H1 (cell line): ENCODE measurements at regions not wholly inside any gene's neighbourhood (a gene's known extent, or its start where the extent isn't known, plus 50 kb on each side); places are given as distances from the start of the nearest gene placed in this dataset.

Source experiments
- CTCF ChIA-PET: fragments of 300-600 bp; sonication (Branson Sonifier 250); formaldehyde crosslinking; loops from one replicate; lab custom pipeline; 2021; ENCODE audit not compliant: partially characterized antibody; lab: Charles Lee
- POLR2A ChIA-PET: fragments of 300-600 bp; sonication (Branson Sonifier 250); formaldehyde crosslinking; loops from one replicate; lab custom pipeline; 2021; ENCODE audit warnings: inconsistent platforms; ENCODE audit not compliant: partially characterized antibody; lab: Charles Lee
- DNase-seq, 2 experiments: peaks; one replicate each; pipeline versions ENCODE4 v3.0.0 to v3.0.0-alpha.2; 2010 to 2022; ENCODE audit warnings: low spot score in 2 of 2, low read depth in 1 of 2, mixed read lengths in 1 of 2
- FAIRE-seq: peaks from 2 replicates; lab custom pipeline; 2011; peaks lifted over from hg19 to GRCh38; lab: Jason Lieb, UNC
- H2AFZ ChIP-seq: 2 replicates; pipeline ENCODE4 v1.8.1; 2012; ENCODE audit warnings: low read length, inconsistent platforms
- H2AK5ac ChIP-seq: 2 replicates; pipeline ENCODE4 v1.6.1; 2013; ENCODE audit warnings: low read depth, low read length
- H2BK120ac ChIP-seq: replicated peaks from 2 replicates; pipeline ENCODE3; 2013; ENCODE audit warnings: low read depth, low read length, inconsistent platforms
- H2BK12ac ChIP-seq: 2 replicates; pipeline ENCODE4 v1.6.1; 2013; ENCODE audit warnings: low read depth, low read length
- H2BK15ac ChIP-seq: 2 replicates; pipeline ENCODE4 v1.6.1; 2013; ENCODE audit warnings: low read length
- H2BK20ac ChIP-seq: 2 replicates; pipeline ENCODE4 v1.6.1; 2013; ENCODE audit warnings: low read length
- H2BK5ac ChIP-seq: 2 replicates; pipeline ENCODE4 v1.6.1; 2013; ENCODE audit warnings: low read depth, low read length
- H3K14ac ChIP-seq: 2 replicates; pipeline ENCODE4 v1.6.1; 2013; ENCODE audit warnings: inconsistent platforms; ENCODE audit not compliant: insufficient read length
- H3K18ac ChIP-seq: 2 replicates; pipeline ENCODE4 v1.6.1; 2013; ENCODE audit warnings: low read length; ENCODE audit errors: extremely low read depth
- H3K23ac ChIP-seq: 2 replicates; pipeline ENCODE4 v1.6.1; 2013; ENCODE audit warnings: inconsistent platforms; ENCODE audit not compliant: insufficient read length
- H3K23me2 ChIP-seq: 2 replicates; pipeline ENCODE4 v1.6.1; 2013; ENCODE audit warnings: low read depth, low read length
- H3K27ac ChIP-seq: 2 replicates; pipeline ENCODE4 v1.6.1; 2011; ENCODE audit warnings: low read depth, low read length, inconsistent platforms
- H3K27me3 ChIP-seq, 4 experiments: replicated peaks in 1 of 4; 1 replicate in 1 of 4; 2 replicates in 3 of 4; pipeline versions ENCODE4 v1.6.1 to v1.8.1; 2011 to 2013; ENCODE audit warnings: low read length in 3 of 4, mild to moderate bottlenecking in 3 of 4, inconsistent platforms in 2 of 4, mixed read lengths in 2 of 4, moderate library complexity in 1 of 4; ENCODE audit not compliant: control insufficient read depth in 3 of 4, insufficient read depth in 3 of 4; ENCODE audit errors: extremely low read depth in 1 of 4
- H3K36me3 ChIP-seq, 4 experiments: 2 replicates each; pipeline versions ENCODE4 v1.6.1 to v1.8.1; 2011 to 2013; ENCODE audit warnings: mild to moderate bottlenecking in 4 of 4, low read length in 3 of 4, moderate library complexity in 2 of 4, control low read depth in 1 of 4, inconsistent platforms in 1 of 4; ENCODE audit not compliant: insufficient read depth in 4 of 4, control insufficient read depth in 2 of 4
- H3K4ac ChIP-seq: replicated peaks from 2 replicates; pipeline ENCODE3; 2013; ENCODE audit warnings: low read length, low read depth, mixed read lengths, inconsistent platforms; ENCODE audit not compliant: insufficient read length
- H3K4me1 ChIP-seq, 4 experiments: replicated peaks in 1 of 4; 1 replicate in 1 of 4; 2 replicates in 3 of 4; pipeline versions ENCODE4 v1.6.1 to v1.8.1; 2011 to 2013; ENCODE audit warnings: low read length in 3 of 4, inconsistent platforms in 2 of 4, mixed read lengths in 1 of 4; ENCODE audit not compliant: insufficient read depth in 4 of 4, control insufficient read depth in 3 of 4
- H3K4me2 ChIP-seq, 2 experiments: 2 replicates each; pipeline versions ENCODE4 v1.6.1 to v1.8.1; 2011 to 2013; ENCODE audit warnings: low read depth in 2 of 2, low read length in 2 of 2, control low read depth in 1 of 2, inconsistent platforms in 1 of 2, mild to moderate bottlenecking in 1 of 2; ENCODE audit not compliant: insufficient read depth in 1 of 2
- H3K4me3 ChIP-seq, 4 experiments: fragments of 200-600, 300-600 bp in 1 of 4; sonication (generic), shearing (Covaris generic), sonication (Bioruptor Twin) in 1 of 4; 2 replicates each; pipeline versions ENCODE4 v1.5.1 to v1.8.1; 2011 to 2016; ENCODE audit warnings: low read length in 4 of 4, low read depth in 3 of 4, control low read depth in 2 of 4, inconsistent platforms in 2 of 4, mild to moderate bottlenecking in 2 of 4, mixed read lengths in 1 of 4, moderate library complexity in 1 of 4; ENCODE audit not compliant: insufficient read depth in 2 of 4; ENCODE audit errors: extremely low read depth in 1 of 4
- H3K56ac ChIP-seq: replicated peaks from 2 replicates; pipeline ENCODE3; 2013; ENCODE audit warnings: low read depth, mild to moderate bottlenecking, mixed read lengths, low read length, inconsistent platforms; ENCODE audit not compliant: insufficient read length
- H3K79me1 ChIP-seq: 2 replicates; pipeline ENCODE4 v1.6.1; 2013; ENCODE audit warnings: low read depth, low read length, control low read depth
- H3K79me2 ChIP-seq, 2 experiments: 2 replicates each; pipeline versions ENCODE4 v1.6.1 to v1.8.1; 2012 to 2013; ENCODE audit warnings: low read length in 2 of 2, mild to moderate bottlenecking in 2 of 2, inconsistent platforms in 1 of 2; ENCODE audit not compliant: insufficient read depth in 2 of 2, control insufficient read depth in 1 of 2
- H3K9ac ChIP-seq, 4 experiments: replicated peaks in 1 of 4; 1 replicate in 1 of 4; 2 replicates in 3 of 4; pipeline versions ENCODE4 v1.6.1 to v1.8.1; 2011 to 2013; ENCODE audit warnings: low read depth in 3 of 4, low read length in 3 of 4, control low read depth in 2 of 4, mild to moderate bottlenecking in 2 of 4, moderate library complexity in 2 of 4, inconsistent platforms in 1 of 4; ENCODE audit errors: extremely low read depth in 1 of 4
- H3K9me3 ChIP-seq, 2 experiments: 2 replicates each; pipeline versions ENCODE4 v1.6.1 to v1.8.1; 2012 to 2013; ENCODE audit warnings: mild to moderate bottlenecking in 2 of 2, moderate library complexity in 2 of 2, control low read depth in 1 of 2, inconsistent platforms in 1 of 2, low read depth in 1 of 2, low read length in 1 of 2, mixed read lengths in 1 of 2; ENCODE audit not compliant: insufficient read depth in 2 of 2
- H4K20me1 ChIP-seq, 2 experiments: replicated peaks in 1 of 2; 2 replicates each; pipeline versions ENCODE3 to v1.8.1; 2011 to 2013; ENCODE audit warnings: inconsistent platforms in 2 of 2, low read length in 2 of 2, mild to moderate bottlenecking in 1 of 2; ENCODE audit not compliant: insufficient read depth in 2 of 2, control insufficient read depth in 1 of 2
- H4K5ac ChIP-seq: 2 replicates; pipeline ENCODE4 v1.6.1; 2013; ENCODE audit warnings: low read length, low read depth, mixed read lengths, inconsistent platforms; ENCODE audit not compliant: insufficient read length
- H4K8ac ChIP-seq: 2 replicates; pipeline ENCODE4 v1.8.0; 2013; ENCODE audit warnings: mild to moderate bottlenecking, moderate library complexity, low read length, inconsistent platforms; ENCODE audit not compliant: insufficient read depth; ENCODE audit errors: extremely low read depth
- H4K91ac ChIP-seq: replicated peaks from 2 replicates; pipeline ENCODE3; 2013; ENCODE audit warnings: low read length, mixed read lengths, inconsistent platforms; ENCODE audit not compliant: insufficient read length
- ASH2L ChIP-seq: fragments of 200-600, 300-600 bp; sonication (generic); IDR thresholded peaks from one replicate; pipeline ENCODE4 v1.7.1; 2017; ENCODE audit warnings: low read length
- CBX8 ChIP-seq: fragments of 300-800, 300-1000 bp; sonication (generic); IDR thresholded peaks from 2 replicates; pipeline ENCODE4 v1.7.1; 2016; ENCODE audit warnings: low read depth, low read length, borderline replicate concordance
- CEBPB ChIP-seq: IDR thresholded peaks from 2 replicates; pipeline ENCODE4 v1.6.1; 2012; ENCODE audit warnings: low read depth, low read length
- CHD1 ChIP-seq: IDR thresholded peaks from 2 replicates; pipeline ENCODE4 v1.6.1; 2012; ENCODE audit warnings: low read depth, low read length, improper control_type of control experiment
- CREB1 ChIP-seq: IDR thresholded peaks from 2 replicates; pipeline ENCODE4 v1.6.1; 2012; ENCODE audit warnings: inconsistent platforms
- GTF2F1 ChIP-seq: IDR thresholded peaks from 2 replicates; pipeline ENCODE4 v1.6.1; 2012; ENCODE audit warnings: low read depth, low read length, improper control_type of control experiment, borderline replicate concordance
- HDAC2 ChIP-seq, 2 experiments: fragments of 300-600 bp in 1 of 2; sonication (generic) in 1 of 2; IDR thresholded peaks; 2 replicates each; pipeline ENCODE4 v1.6.1; 2011 to 2012; ENCODE audit warnings: low read depth in 2 of 2, low read length in 2 of 2, mild to moderate bottlenecking in 2 of 2, moderate library complexity in 2 of 2, borderline replicate concordance in 1 of 2, inconsistent platforms in 1 of 2
- NANOG ChIP-seq: IDR thresholded peaks from 2 replicates; pipeline ENCODE4 v1.6.1; 2011; ENCODE audit warnings: low read length, low read depth, mild to moderate bottlenecking, inconsistent platforms; ENCODE audit not compliant: insufficient read depth, poor library complexity, severe bottlenecking
- POLR2A ChIP-seq, 2 experiments: IDR thresholded peaks; 1 replicate in 1 of 2; 2 replicates in 1 of 2; pipeline ENCODE4 v1.6.1; 2011; ENCODE audit warnings: low read depth in 2 of 2, low read length in 2 of 2, mild to moderate bottlenecking in 2 of 2; ENCODE audit errors: control extremely low read depth in 1 of 2
- POU5F1 ChIP-seq: IDR thresholded peaks from 2 replicates; pipeline ENCODE4 v1.6.1; 2011; ENCODE audit warnings: low read depth, mild to moderate bottlenecking, low read length, moderate library complexity
- RNF2 ChIP-seq: fragments of 200-900, 300-1000 bp; sonication (generic); IDR thresholded peaks from 2 replicates; pipeline ENCODE4 v1.7.1; 2016; ENCODE audit warnings: borderline replicate concordance, low read depth, mild to moderate bottlenecking, antibody characterized with exemption, low read length; ENCODE audit not compliant: poor library complexity, severe bottlenecking; ENCODE audit errors: missing control alignments
- SIRT6 ChIP-seq: IDR thresholded peaks from one replicate; pipeline ENCODE4 v1.7.1; 2012; ENCODE audit warnings: low read length, inconsistent platforms
- SIX5 ChIP-seq: IDR thresholded peaks from 2 replicates; pipeline ENCODE4 v1.6.1; 2011; ENCODE audit warnings: mild to moderate bottlenecking, low read depth, low read length
- SP4 ChIP-seq: IDR thresholded peaks from 2 replicates; pipeline ENCODE4 v1.6.1; 2012; ENCODE audit warnings: low read length, inconsistent platforms
- ZNF274 ChIP-seq: IDR thresholded peaks from 2 replicates; pipeline ENCODE4 v1.7.0; 2012; ENCODE audit warnings: low read length, borderline replicate concordance; ENCODE audit errors: extremely low read depth
- WGBS, 2 experiments: shearing (Covaris generic) in 1 of 2; methylation state at CpG; one replicate each; pipeline versions ENCODE4 v1.1.6 to v1.1.7; 2013 to 2015; ENCODE audit warnings: low lambda C conversion rate in 2 of 2, mixed read lengths in 2 of 2, inconsistent platforms in 1 of 2, low coverage in 1 of 2, missing lambda C conversion rate in 1 of 2; ENCODE audit not compliant: insufficient replicate concordance in 2 of 2, insufficient coverage in 1 of 2, insufficient read length in 1 of 2; ENCODE audit errors: extremely low coverage in 1 of 2, missing lambda C conversion rate in 1 of 2; 5-methylcytosine and 5-hydroxymethylcytosine counted together
- TF ChIP-seq, protein P1 (sequence below): IDR thresholded peaks from 2 replicates; pipeline ENCODE4 v1.6.1; 2012; ENCODE audit warnings: inconsistent platforms

DNA sequence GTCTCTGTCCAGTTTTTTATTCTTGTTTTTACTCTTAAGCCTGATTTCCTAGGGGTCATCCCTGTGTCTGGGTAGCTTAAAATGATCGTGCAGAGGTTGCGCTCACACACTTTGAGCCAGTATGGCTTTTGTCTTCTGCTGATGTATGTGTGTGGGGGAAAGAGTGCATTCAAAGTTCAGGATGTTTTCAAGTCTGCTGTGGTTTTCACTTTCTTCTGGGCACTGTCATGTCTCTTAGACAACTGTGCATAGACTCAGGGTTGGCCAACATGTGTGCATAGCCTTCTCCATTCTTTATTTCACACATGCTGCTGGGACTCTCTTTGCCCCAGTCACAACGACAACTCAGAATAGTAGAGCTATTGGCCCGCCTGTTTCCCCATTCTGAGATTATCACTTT lies 139.1 kb downstream of the WNT7A start:
- POLR2A ChIA-PET, result no interaction called here
- 90% methylated on average over 4 of the region's 4 CpGs; no CpG with 5 or more reads in 1 of the 2 experiments for WGBS, 2 experiments
- no peak for FAIRE-seq

More for the DNA sequence above, 139.1 kb downstream of the WNT7A start:
- Histone ChIP-seq H3K4me3 (no peak overlapping the region), H3K27me3 (no peaks in the 10 kb centered on the region), H2BK5ac (no peak overlapping the region), H4K20me1 (no peaks in the 10 kb centered on the region), H2BK120ac (no peak overlapping the region), H2AFZ (no peak overlapping the region), H2AK5ac (no peak overlapping the region), H3K4ac (no peak overlapping the region), H3K9me3 (peaks cover 17 to 31% of the 10 kb centered on the region in 2 experiments; a peak in 3 of 4 replicates), H3K79me2 (no peaks in the 10 kb centered on the region), H4K91ac (no peak overlapping the region), H3K9ac (no peak overlapping the region), H3K36me3 (no peaks in the 10 kb centered on the region), H3K14ac (no peak overlapping the region), H2BK15ac (no peak overlapping the region), H3K4me1 (no peaks in the 10 kb centered on the region), H3K4me2 (no peak overlapping the region), H3K18ac (no peak overlapping the region), H3K56ac (no peak overlapping the region), H4K8ac (no peak overlapping the region), H3K23me2 (no peaks in the 10 kb centered on the region), H2BK20ac (no peak overlapping the region), H2BK12ac (no peak overlapping the region), H4K5ac (no peak overlapping the region), H3K79me1 (no peaks in the 10 kb centered on the region), H3K23ac (no peak overlapping the region), H3K27ac (no peak overlapping the region)
- TF ChIP-seq HDAC2 (IDR thresholded peaks at IDR 0.05; ENCODE audit: borderline replicate concordance in 1 of 2, low read depth in 2 of 2, low read length in 2 of 2), result no peak
- TF ChIP-seq ZNF274, result no peak
- TF ChIP-seq CBX8, result no peak
- no peak for TF ChIP-seq SIX5
- TF ChIP-seq CEBPB, result no peak
- no peak for TF ChIP-seq RNF2
- TF ChIP-seq SP4, result no peak
- TF ChIP-seq GTF2F1, result no peak
- no peak for TF ChIP-seq NANOG
- TF ChIP-seq, protein P1, sequence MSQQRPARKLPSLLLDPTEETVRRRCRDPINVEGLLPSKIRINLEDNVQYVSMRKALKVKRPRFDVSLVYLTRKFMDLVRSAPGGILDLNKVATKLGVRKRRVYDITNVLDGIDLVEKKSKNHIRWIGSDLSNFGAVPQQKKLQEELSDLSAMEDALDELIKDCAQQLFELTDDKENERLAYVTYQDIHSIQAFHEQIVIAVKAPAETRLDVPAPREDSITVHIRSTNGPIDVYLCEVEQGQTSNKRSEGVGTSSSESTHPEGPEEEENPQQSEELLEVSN, result no peak
- TF ChIP-seq SIRT6, result no peak
- no peak for TF ChIP-seq ASH2L
- TF ChIP-seq POU5F1, result no peak
- TF ChIP-seq CHD1, result no peak
- no peak for TF ChIP-seq CREB1
- TF ChIP-seq POLR2A (IDR thresholded peaks at IDR 0.05; ENCODE audit: control extremely low read depth in 1 of 2, low read depth in 2 of 2, low read length in 2 of 2), result no peak
- DNase-seq, result no peak
- CTCF ChIA-PET, result no interaction called here
